Parathyroid adenoma (tissue), 2 donors: ENCODE measurements at regions not wholly inside any gene's neighbourhood (a gene's known extent, or its start where the extent isn't known, plus 50 kb on each side); places are given as distances from the start of the nearest gene placed in this dataset.

Experiments used
- H2AFZ ChIP-seq: fragments of 300-600 bp; sonication (generic); one replicate; pipeline ENCODE4 v1.7.0; 2017; ENCODE audit warnings: antibody characterized with exemption, mild to moderate bottlenecking
- H3K27ac ChIP-seq: fragments of 300-600 bp; sonication (generic); one replicate; pipeline ENCODE4 v1.7.0; 2017
- H3K27me3 ChIP-seq: fragments of 300-600 bp; sonication (generic); one replicate; pipeline ENCODE4 v1.7.0; 2017; ENCODE audit warnings: low read length; ENCODE audit not compliant: control insufficient read depth, insufficient read depth
- H3K36me3 ChIP-seq: fragments of 300-600 bp; sonication (generic); one replicate; pipeline ENCODE4 v1.7.0; 2017; ENCODE audit warnings: low read length; ENCODE audit not compliant: control insufficient read depth, insufficient read depth
- H3K4me1 ChIP-seq: fragments of 300-600 bp; sonication (generic); one replicate; pipeline ENCODE4 v1.7.0; 2017; ENCODE audit warnings: control low read depth
- H3K4me2 ChIP-seq: fragments of 300-600 bp; sonication (generic); one replicate; pipeline ENCODE4 v1.7.0; 2017; ENCODE audit warnings: low read length
- H3K4me3 ChIP-seq: fragments of 300-600 bp; sonication (generic); one replicate; pipeline ENCODE4 v1.7.0; 2017; ENCODE audit warnings: low read depth, low read length
- H3K79me2 ChIP-seq: fragments of 300-600 bp; sonication (generic); one replicate; pipeline ENCODE4 v1.7.0; 2017; ENCODE audit warnings: control low read depth
- H3K9ac ChIP-seq: fragments of 300-600 bp; sonication (generic); one replicate; pipeline ENCODE4 v1.7.0; 2017; ENCODE audit warnings: mild to moderate bottlenecking
- H3K9me3 ChIP-seq: fragments of 300-600 bp; sonication (generic); one replicate; pipeline ENCODE4 v1.7.0; 2017; ENCODE audit warnings: low read length; ENCODE audit not compliant: control insufficient read depth
- TF ChIP-seq, protein P1 (sequence below): fragments of 300-600 bp; sonication (generic); IDR thresholded peaks from one replicate; pipeline ENCODE4 v1.7.0; 2017; ENCODE audit warnings: antibody characterized with exemption, mild to moderate bottlenecking
- donor health status: primary hyperparathyroidism.

GRCh38 chr6:132244744-132245143 is 156.5 kb downstream of the MOXD1 start:
- Histone ChIP-seq H3K4me1 (no peaks in the 10 kb centered on the region), H3K9me3 (no peaks in the 10 kb centered on the region), H3K27me3 (no peaks in the 10 kb centered on the region), H3K79me2 (no peaks in the 10 kb centered on the region), H3K4me3 (no peak overlapping the region), H3K9ac (no peak overlapping the region), H2AFZ (no peak overlapping the region), H3K4me2 (no peak overlapping the region), H3K27ac (no peak overlapping the region), H3K36me3 (no peaks in the 10 kb centered on the region)
- TF ChIP-seq, protein P1, sequence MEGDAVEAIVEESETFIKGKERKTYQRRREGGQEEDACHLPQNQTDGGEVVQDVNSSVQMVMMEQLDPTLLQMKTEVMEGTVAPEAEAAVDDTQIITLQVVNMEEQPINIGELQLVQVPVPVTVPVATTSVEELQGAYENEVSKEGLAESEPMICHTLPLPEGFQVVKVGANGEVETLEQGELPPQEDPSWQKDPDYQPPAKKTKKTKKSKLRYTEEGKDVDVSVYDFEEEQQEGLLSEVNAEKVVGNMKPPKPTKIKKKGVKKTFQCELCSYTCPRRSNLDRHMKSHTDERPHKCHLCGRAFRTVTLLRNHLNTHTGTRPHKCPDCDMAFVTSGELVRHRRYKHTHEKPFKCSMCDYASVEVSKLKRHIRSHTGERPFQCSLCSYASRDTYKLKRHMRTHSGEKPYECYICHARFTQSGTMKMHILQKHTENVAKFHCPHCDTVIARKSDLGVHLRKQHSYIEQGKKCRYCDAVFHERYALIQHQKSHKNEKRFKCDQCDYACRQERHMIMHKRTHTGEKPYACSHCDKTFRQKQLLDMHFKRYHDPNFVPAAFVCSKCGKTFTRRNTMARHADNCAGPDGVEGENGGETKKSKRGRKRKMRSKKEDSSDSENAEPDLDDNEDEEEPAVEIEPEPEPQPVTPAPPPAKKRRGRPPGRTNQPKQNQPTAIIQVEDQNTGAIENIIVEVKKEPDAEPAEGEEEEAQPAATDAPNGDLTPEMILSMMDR = no peak

- H2AFZ ChIP-seq = no peak overlapping the region
- TF ChIP-seq, protein P1 = no peak
- no peaks in the 10 kb centered on the region for H3K9me3 ChIP-seq
- no peak overlapping the region for H3K27ac ChIP-seq
- no peak overlapping the region for H3K4me2 ChIP-seq
- no peaks in the 10 kb centered on the region for H3K79me2 ChIP-seq
- H3K27me3 ChIP-seq = no peaks in the 10 kb centered on the region
- H3K4me1 ChIP-seq = no peaks in the 10 kb centered on the region
- H3K4me3 ChIP-seq = no peak overlapping the region
- no peaks in the 10 kb centered on the region for H3K36me3 ChIP-seq
- no peak overlapping the region for H3K9ac ChIP-seq
Observed at GRCh38 chr6:132236744-132237143, 164.5 kb downstream of the MOXD1 start.

GRCh38 chr6:132236281-132236680 is 165.0 kb downstream of the MOXD1 start:
- H3K4me2 ChIP-seq = no peak overlapping the region
- H2AFZ ChIP-seq = no peak overlapping the region
- no peaks in the 10 kb centered on the region for H3K9me3 ChIP-seq
- H3K79me2 ChIP-seq = no peaks in the 10 kb centered on the region
- no peaks in the 10 kb centered on the region for H3K4me1 ChIP-seq
- no peak overlapping the region for H3K27ac ChIP-seq
- H3K4me3 ChIP-seq = no peak overlapping the region
- no peak overlapping the region for H3K9ac ChIP-seq
- TF ChIP-seq, protein P1 = no peak
- H3K36me3 ChIP-seq = no peaks in the 10 kb centered on the region
- H3K27me3 ChIP-seq = no peaks in the 10 kb centered on the region

- TF ChIP-seq, protein P1 = no peak
- Histone ChIP-seq H3K79me2 (no peaks in the 10 kb centered on the region), H3K27ac (no peak overlapping the region), H3K27me3 (no peaks in the 10 kb centered on the region), H2AFZ (no peak overlapping the region), H3K36me3 (no peaks in the 10 kb centered on the region), H3K4me1 (no peaks in the 10 kb centered on the region), H3K4me3 (no peak overlapping the region), H3K9ac (no peak overlapping the region), H3K9me3 (no peaks in the 10 kb centered on the region), H3K4me2 (no peak overlapping the region)
Observed at GRCh38 chr6:132235596-132236280, 165.5 kb downstream of the MOXD1 start.

GRCh38 chr6:132234356-132234755 is 166.9 kb downstream of the MOXD1 start:
- H3K4me3 ChIP-seq = no peak overlapping the region
- no peak overlapping the region for H3K27ac ChIP-seq
- no peak overlapping the region for H2AFZ ChIP-seq
- no peaks in the 10 kb centered on the region for H3K79me2 ChIP-seq
- H3K4me2 ChIP-seq = no peak overlapping the region
- TF ChIP-seq, protein P1 = no peak
- H3K9ac ChIP-seq = no peak overlapping the region
- H3K36me3 ChIP-seq = no peaks in the 10 kb centered on the region
- no peaks in the 10 kb centered on the region for H3K9me3 ChIP-seq
- no peaks in the 10 kb centered on the region for H3K4me1 ChIP-seq
- H3K27me3 ChIP-seq = no peaks in the 10 kb centered on the region
